Fibroblast of villous mesenchyme (primary cell): ENCODE measurements at regions not wholly inside any gene's neighbourhood (a gene's known extent, or its start where the extent isn't known, plus 50 kb on each side); places are given as distances from the start of the nearest gene placed in this dataset.

Experiments used
- DNase-seq: peaks from one replicate; pipeline ENCODE4 v3.0.0-alpha.2; 2010; ENCODE audit warnings: low read depth
- H3K4me3 ChIP-seq: 2 replicates; pipeline ENCODE4 v1.5.1; 2011; ENCODE audit warnings: low read depth, mild to moderate bottlenecking, low read length
- TF ChIP-seq, protein P1 (sequence below): IDR thresholded peaks from 2 replicates; pipeline ENCODE4 v1.5.1; 2012; ENCODE audit warnings: low read depth, mild to moderate bottlenecking, low read length; ENCODE audit not compliant: insufficient read depth

- no peak overlapping the region for H3K4me3 ChIP-seq
- no peak for DNase-seq
- TF ChIP-seq, protein P1, sequence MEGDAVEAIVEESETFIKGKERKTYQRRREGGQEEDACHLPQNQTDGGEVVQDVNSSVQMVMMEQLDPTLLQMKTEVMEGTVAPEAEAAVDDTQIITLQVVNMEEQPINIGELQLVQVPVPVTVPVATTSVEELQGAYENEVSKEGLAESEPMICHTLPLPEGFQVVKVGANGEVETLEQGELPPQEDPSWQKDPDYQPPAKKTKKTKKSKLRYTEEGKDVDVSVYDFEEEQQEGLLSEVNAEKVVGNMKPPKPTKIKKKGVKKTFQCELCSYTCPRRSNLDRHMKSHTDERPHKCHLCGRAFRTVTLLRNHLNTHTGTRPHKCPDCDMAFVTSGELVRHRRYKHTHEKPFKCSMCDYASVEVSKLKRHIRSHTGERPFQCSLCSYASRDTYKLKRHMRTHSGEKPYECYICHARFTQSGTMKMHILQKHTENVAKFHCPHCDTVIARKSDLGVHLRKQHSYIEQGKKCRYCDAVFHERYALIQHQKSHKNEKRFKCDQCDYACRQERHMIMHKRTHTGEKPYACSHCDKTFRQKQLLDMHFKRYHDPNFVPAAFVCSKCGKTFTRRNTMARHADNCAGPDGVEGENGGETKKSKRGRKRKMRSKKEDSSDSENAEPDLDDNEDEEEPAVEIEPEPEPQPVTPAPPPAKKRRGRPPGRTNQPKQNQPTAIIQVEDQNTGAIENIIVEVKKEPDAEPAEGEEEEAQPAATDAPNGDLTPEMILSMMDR = no peak
Observed at GRCh38 chr2:196362973-196363549, 191.7 kb upstream of the STK17B start.

- TF ChIP-seq, protein P1 = no peak
- H3K4me3 ChIP-seq = no peak overlapping the region
- no peak for DNase-seq
Observed at GRCh38 chr2:196365145-196365544, 193.8 kb upstream of the STK17B start.

DNA sequence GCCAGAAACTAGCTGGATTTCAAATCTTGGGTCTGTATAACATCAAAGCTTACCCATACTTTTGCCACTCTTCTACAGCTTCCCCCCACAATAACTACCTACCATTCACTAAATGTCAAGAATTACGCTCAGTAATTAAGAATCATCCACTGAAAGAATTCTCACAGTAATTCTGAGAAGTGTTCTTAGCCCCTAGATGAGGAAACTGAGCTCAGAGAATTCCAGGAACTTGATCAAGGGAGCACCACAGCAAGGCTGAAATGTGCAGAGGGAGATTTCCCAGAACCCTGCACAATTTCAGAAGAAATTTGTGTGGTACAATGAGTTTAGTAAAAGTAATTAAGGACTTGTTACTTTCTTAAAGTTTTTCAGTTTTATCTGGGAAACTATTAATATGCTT lies 194.5 kb upstream of the STK17B start:
- no peak overlapping the region for H3K4me3 ChIP-seq
- TF ChIP-seq, protein P1 = no peak
- DNase-seq = no peak

DNA sequence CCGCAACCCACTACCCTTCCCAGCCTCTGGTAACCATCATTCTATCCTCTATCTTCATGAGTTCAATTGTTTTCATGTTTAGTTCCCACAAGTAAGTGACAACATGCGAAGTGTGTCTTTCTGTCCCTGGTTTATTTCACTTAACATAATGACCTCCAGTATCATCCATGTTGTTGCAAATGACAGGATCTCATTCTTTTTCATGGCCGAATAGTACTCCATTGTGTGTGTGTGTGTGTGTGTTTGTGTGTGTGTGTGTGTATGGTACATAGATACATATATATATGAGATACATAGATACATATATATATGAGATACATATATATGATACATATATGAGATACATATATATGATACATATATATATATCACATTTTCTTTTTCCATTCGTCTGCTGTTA lies 196.3 kb upstream of the STK17B start:
- TF ChIP-seq, protein P1 = no peak
- DNase-seq = no peak
- H3K4me3 ChIP-seq = no peak overlapping the region

- H3K4me3 ChIP-seq = no peak overlapping the region
- DNase-seq = no peak
- TF ChIP-seq, protein P1 = no peak
Observed at GRCh38 chr2:196368546-196369225, 197.3 kb upstream of the STK17B start.

DNA sequence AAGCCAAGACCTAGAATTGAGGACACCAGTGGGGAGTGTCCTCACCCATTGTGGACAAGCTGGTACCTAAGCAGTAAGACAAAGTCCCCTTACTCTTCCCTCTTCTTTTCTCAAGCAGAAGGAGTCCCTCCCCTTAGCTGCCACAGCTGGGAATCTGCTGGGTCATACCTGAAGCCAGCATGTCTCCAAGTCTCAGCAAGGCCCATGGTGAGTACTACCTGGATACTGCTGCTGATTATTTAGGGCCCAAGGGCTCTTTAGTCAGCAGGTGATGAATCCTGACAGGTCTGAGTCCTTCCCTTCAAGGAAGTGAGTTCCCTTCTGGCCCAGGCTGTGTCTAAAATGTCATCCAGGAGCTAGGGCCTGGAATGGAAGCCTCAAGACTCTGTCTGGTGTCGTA lies 198.6 kb upstream of the STK17B start:
- H3K4me3 ChIP-seq = no peak overlapping the region
- no peak for DNase-seq
- TF ChIP-seq, protein P1 = no peak
